CD4-positive, alpha-beta T cell treated with Interleukin-6 at 100 ng/mL for 8 hours (primary cell): ENCODE measurements at regions not wholly inside any gene's neighbourhood (a gene's known extent, or its start where the extent isn't known, plus 50 kb on each side); places are given as distances from the start of the nearest gene placed in this dataset.
"Not testable (repeated sequence)": the region's sequence is repeated elsewhere in the genome, so short reads cannot be mapped to it uniquely, and the experiment has no call there.

Source experiments
- DNase-seq: peaks from one replicate; pipeline ENCODE4 v3.0.0-alpha.2; 2020; ENCODE audit warnings: mixed read lengths, low spot score

- no peak for DNase-seq
Observed at GRCh38 chr7:69095649-69096048, 502.6 kb upstream of the AUTS2 start.

- no peak for DNase-seq
Observed at GRCh38 chr7:69104023-69104422, 494.3 kb upstream of the AUTS2 start.

DNA sequence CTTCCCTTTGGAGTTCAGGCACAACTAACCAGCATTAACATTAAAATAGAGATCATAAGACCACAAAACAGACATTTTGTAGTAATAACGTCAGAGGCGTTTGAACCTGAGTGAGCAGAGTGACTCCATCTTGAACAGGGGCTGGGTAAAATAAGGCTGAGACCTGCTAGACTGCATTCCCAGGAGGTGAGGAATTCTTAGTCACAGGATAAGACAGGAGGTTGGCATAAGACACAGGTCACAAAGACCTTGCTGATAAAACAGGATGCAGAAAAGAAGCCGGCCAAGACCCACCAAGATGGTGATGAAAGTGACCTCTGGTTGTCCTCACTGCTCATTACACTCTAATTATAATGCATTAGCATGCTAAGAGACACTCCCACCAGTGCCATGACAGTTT lies 493.2 kb upstream of the AUTS2 start:
- DNase-seq, result no peak

- DNase-seq, result no peak
Observed at GRCh38 chr7:69105981-69106380, 492.3 kb upstream of the AUTS2 start.

DNA sequence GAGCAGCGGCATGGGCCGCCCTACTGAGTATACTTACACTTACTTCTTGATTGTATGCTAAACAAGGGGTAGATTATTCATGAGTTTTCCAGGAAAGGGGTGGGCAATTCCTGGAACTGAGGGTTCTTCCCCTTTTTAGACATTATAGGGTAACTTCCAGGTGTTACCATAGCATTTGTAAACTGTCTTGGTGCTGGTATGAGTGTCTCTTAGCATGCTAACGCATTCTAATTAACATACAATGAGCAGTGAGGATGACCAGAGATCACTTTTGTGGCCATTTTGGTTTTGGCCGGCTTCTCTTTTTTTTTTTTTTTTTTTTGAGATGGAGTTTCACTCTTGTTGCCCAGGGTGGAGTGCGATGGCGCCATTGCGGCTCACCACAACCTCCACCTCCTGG lies 491.8 kb upstream of the AUTS2 start:
- DNase-seq, result not testable (repeated sequence)

- DNase-seq, result not testable (repeated sequence)
Observed at GRCh38 chr7:69106946-69107345, 491.3 kb upstream of the AUTS2 start.

GRCh38 chr7:69108097-69108496 lies 490.2 kb upstream of the AUTS2 start:
- no peak for DNase-seq

DNA sequence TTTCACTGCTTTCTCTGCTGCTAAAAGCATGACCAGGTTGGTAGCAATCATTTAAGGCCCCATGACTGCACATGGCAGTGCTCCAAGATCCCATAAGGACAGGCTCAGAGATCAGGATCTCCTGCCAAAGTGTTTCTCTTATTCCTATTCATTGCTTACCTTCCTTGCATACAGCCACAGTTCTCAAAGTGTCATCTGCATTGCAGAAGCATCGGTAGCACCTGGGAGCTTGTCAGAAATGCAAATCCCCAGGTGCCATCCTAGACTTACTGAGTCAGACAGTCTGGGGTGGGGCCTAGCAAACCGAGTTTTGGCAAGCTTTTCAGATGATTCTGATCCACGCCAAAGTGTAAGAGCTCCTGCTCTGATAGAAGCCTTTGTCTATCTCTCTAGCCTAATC lies 489.0 kb upstream of the AUTS2 start:
- no peak for DNase-seq

DNA sequence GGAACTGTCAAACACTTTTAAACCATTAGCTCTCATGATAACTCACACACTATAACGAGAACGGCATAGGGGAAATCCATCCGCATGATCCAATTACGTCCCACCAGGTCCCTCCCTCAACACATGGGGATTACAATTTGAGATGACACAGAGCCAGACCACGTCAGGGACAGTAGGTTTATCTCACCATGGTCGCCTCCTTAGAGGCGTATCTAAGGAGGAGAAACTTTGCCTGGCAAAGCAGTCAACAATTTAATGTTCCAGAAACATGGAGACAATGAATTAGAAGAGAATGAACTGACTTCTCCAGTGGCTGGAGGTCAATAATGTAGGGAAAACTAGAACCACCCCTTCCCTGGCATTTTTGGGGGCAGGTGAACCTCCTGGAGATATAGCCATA lies 488.4 kb upstream of the AUTS2 start:
- no peak for DNase-seq

DNA sequence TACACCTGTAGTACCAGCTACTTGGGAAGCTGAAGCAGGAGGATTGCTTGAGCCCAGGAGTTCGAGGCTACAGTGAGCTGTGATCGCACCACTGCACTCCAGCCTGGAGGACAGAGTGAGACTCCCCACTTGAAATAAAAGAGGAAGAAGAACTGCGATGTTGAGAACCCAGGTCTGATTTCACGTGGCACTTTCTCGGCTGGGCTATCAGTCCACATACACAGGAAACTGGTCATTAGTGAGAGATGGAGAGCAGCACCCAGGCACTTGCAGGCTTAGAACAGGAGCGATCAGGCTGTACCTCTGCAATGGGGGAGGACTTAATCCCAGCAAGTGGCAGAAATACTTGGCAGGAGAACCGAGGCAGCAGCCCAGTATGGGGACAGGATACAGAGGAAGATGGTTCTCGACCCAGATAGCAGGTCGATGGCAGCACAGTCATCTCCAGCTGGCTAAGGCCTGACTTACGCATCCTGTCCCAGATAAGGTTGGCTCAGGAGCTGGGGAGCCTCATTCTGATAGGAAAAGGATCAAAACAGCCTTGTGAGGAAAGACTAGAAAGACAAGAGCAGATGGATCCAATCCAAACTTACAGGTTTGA lies 487.7 kb upstream of the AUTS2 start:
- DNase-seq, result no peak

DNA sequence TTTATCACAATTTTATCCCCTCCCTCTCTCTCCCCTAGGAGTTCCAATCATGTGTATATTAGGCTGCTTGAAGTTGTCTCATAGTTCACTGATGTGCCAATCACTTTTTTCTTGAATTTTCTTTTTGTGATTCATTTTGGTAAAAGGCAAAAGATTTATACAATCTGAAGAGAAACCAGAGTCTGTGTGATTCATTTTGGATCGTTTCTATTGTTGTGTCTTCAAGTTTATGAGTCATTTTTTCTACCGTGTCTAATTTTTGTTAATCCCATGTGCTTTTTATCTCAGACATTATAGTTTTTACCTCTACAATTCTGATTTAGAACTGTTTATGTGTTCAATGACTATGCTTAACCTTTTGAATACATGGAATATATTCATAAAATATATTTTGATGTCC lies 483.9 kb upstream of the AUTS2 start:
- DNase-seq, result no peak

- no peak for DNase-seq
Observed at GRCh38 chr7:69115788-69116187, 482.5 kb upstream of the AUTS2 start.

DNA sequence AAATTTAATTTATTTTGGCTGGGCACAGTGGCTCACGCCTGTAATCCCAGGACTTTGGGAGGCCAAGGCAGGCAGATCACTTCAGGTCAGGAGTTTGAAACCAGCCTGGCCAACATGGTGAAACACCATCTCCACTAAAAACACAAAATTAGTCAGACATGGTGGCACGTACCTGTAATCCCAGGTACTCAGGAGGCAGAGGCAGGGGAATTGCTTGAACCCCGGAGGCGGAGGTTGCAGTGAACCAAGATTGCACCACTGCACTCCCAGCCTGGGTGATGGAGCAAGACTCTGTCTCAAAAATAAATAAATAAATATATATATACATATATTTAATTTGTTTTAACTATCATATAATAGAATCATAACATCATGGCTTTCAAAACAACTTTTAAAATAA lies 482.1 kb upstream of the AUTS2 start:
- DNase-seq, result not testable (repeated sequence)

- no peak for DNase-seq
Observed at GRCh38 chr7:69122953-69123352, 475.3 kb upstream of the AUTS2 start.

GRCh38 chr7:69126896-69127479 lies 471.3 kb upstream of the AUTS2 start:
- no peak for DNase-seq

DNA sequence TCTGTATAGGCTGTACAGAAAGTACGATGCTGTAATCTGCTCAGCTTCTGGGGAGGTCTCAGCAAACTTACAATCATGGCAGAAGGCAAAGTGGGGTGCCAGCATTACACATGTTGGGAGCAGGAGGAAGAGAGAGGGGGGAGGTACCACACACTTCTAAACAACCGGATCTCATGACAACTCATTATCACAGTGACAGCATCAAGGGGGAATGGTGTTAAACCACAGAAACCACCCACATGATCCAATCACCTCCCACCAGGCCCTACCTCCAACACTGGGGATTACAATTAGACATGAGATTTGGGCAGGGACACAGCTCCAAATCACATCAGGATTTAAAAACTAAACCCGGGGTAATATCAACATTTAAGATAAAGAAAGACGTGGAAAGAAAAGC lies 468.8 kb upstream of the AUTS2 start:
- no peak for DNase-seq

DNA sequence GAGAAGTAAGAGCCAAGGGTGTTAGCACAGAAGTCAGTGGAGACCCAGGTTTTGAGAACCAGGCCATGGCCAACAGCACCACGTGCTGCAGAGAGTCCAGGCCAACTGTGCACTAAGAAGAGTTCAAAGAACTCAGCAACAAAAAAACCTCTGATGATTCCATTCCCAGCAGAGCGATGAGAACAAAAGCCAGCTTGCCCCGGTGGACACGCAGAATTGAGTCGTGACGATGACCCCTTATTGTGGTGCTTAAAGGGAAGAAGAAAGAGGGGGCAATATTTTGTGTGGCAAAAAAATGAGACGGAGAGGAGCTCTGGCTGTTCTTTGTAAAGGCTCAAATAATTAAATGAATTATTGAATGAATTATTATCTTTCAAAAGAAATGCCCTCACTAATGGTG lies 468.3 kb upstream of the AUTS2 start:
- no peak for DNase-seq

DNA sequence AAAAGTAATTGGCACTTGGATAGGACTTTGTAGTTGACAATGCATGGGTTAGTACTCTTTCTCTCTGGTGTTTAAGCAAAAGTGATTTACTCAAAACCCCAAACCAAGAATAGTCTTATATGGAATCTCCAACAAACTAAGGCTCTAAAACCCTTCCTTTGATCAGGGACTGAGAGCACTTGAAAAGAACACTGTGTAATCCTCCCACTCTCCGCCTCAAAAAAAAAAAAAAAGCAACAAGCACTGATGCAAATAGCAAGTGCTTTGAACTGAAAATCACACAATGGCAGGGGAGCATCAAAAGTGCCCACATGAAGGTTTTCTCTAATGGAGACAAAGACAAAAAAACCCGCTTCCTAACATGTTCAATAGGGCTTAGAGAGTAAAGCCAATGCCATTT lies 467.9 kb upstream of the AUTS2 start:
- no peak for DNase-seq

GRCh38 chr7:69134316-69134715 lies 464.0 kb upstream of the AUTS2 start:
- DNase-seq, result no peak

GRCh38 chr7:69147631-69148030 lies 450.6 kb upstream of the AUTS2 start:
- DNase-seq, result no peak

DNA sequence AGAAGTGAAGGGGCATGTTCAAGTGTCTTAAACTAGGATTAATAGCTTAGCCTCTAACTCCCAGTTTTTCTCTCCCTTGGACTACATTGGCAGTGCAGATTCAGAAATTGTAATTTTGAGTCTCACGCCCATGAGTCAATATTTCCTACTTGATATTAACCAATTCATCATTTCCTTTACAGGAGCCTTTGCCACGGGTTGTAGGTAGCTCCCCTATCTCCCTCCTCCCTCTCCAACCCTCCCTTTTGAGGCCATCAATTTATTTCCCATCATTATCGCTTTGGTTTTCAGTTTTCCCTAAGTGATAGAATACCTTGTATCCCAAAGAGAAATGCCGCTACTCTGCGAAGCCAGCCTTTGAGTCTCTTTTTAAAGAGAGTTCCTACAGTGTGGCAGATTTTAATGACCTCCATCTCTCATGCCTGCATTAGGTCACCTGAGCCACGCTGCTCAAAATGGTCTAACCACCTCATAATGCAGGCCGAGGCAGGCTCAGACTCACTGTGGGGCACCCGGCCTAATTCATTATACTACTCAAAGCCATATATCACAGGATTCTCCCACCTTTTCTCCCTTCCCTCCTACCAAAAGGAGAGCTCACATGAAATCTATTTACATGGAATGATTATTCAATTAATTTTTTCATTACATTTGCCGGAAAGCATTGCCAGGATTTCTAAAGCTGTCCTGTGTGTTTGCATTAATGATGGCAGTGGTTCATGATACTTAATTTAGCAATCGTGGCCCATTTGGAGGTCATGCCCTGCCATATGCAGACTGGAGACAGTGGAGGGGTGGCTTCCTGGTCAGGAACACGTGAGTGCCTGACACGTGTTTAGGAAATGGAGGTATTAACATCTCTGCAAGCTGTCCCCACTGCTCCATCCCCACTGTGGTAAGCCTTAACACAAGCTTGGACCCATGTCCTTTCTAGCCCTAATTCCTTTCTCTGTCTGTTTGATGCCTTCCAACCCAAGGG lies 448.2 kb upstream of the AUTS2 start:
- no peak for DNase-seq

DNA sequence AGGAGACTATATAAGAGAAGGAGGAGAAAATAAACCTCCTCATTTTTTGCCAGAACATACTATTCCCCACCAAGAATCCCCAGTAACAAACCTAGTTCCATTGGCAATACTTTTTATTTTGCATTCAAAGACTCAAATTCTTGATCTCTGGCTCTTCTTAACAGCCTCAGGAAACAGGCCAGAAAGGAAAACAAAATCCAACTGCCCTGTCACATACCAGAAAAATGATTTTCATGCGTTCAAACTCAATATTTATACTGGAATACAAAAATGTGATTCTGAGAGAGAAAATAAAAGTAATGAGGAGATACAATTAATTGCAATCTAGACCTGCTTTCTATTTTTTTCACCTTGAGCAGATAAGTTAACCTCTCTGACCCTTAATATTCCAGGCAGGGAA lies 435.9 kb upstream of the AUTS2 start:
- no peak for DNase-seq
